ENCODE measurements at regions not wholly inside any gene's neighbourhood (a gene's known extent, or its start where the extent isn't known, plus 50 kb on each side); places are given as distances from the start of the nearest gene placed in this dataset.
"Not testable (repeated sequence)": the region's sequence is repeated elsewhere in the genome, so short reads cannot be mapped to it uniquely, and the experiment has no call there.

DNA sequence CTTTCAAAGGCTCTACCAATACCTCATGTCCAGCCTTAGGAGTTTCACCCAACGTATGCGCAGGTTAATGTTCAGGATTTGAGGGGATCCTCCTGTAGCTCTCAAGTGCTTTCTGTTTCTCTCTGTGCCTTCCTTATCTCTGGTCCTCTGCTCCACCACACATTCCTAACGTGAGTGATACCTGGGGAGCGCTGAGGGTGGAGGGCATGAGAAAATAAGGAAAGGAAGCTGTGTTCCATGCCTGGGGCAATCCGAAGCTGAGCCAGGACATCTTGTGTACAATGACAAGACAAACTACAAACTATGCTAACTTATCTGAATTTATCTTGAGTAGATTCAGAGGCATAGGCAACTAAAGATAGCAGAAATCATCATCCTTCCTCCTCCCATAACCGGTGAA is 136.4 kb downstream of the SST start:
- no peak for DNase-seq

DNA sequence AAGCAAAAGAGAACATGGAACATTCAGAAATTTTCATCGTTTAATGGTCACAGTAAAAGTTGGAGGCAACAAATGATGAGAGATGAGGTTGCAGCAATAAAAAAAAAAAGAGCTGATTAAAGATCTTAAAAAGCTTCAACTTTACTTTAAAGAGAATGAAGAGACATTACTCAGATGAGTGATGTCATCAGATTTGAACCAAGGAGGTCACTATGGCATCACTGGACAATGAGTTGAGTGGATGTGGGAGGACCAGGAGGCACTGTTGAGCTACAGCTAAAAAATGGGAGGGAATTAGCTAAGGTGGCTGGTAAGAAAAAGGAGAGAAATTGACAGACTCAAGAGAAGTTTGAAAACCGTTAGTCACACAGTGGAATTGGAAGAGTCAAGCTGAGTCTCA is 138.4 kb downstream of the SST start:
- DNase-seq, result no peak

DNA sequence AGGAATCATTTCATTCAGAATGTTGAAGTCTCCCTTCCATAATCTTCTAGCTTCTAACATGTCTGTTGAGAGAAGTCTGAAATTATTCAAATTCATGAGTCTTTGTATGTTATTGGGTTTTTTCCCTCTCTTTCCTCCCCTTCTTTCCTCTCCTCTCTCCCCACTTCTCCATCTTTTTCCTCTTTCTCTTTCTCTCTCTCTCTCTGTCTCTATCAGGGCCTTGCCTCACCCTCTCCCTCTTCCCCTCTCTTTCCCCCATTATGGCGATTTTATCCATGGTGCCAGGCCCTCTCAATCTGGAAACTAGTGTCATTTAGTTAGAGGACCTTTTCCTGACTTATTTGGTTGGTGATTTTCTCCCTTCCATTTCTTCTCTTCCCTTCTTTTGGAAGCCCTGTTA is 147.3 kb downstream of the SST start:
- DNase-seq, result no peak

DNA sequence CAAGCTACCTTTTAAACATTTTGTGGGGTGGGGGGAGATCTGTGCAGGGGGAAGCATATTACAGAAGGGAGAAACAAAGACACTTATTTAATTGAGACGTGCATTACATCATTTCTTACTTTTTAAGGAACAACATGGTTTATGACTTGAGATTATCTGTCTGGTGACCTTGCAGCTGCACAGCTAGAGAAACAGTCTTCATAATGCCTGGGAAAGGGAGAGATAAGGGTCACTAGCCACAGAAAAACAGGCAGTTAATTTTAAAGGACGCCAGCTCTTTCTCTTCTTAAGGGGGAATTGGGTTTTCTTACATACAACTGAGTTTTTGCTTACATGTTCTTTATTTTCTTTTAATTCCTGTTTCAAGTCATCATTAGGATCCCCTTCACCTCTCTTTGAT is 147.9 kb downstream of the SST start:
- no peak for DNase-seq

DNA sequence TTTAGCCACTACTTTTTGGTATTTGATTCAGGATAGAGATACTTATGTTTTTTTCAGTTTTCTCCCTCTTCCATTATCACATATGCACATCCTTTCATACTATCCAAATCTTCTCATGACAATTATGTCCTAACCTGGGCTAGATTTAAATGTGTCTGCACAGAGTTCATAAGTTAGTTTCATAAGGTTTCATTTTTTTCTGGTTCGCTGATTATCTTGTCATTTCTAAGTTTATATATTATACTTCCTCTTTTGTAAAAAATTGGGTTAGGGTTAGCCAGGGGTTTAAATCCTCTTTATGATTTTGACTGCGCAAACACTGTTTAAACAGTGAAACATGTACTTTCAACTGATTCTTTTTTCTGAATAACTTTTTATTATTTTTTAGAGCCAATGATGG is 148.6 kb downstream of the SST start:
- DNase-seq, result no peak

DNA sequence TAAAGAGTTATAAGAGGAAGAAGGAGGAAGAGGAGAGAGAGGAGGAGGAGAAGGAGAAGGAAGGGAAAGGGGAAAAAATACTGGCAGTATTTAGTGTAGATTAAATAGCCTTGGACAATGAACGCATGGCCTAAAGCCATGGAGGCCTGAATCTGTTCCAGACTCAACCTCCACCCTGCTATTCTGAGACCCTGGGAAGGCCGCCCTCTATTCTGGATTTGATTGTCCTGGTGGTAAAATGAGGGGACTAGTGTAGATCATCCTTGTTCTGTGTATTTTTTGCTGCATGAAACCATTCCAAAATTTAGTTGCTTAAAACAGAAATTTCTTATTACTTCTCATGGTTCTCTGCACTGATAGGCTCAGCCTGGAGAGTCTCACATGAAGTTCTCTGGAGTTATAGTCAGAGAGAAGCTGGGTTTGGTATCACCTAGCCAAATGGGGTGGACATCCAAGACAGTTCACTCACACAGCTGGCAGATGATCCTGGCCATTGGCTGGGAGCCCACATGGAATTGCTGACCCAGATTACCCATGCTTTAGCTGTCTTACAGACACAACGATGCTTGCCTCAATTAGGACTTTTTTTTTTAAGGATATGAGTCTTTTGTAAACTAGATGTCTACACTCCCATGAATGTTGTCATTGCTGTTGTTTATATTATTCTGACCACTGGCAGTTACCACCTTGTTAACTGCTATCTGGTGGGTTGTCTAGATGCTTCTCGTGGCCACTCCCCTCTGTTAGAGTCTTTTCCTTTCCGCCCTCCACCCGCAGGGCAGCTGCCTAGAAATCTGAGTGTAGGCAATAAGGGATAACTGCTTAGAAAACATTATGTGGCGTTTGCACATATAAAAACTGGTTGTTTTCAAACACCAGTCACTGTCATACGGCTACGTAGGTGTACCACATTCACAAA is 149.9 kb downstream of the SST start:
- DNase-seq, result no peak

DNA sequence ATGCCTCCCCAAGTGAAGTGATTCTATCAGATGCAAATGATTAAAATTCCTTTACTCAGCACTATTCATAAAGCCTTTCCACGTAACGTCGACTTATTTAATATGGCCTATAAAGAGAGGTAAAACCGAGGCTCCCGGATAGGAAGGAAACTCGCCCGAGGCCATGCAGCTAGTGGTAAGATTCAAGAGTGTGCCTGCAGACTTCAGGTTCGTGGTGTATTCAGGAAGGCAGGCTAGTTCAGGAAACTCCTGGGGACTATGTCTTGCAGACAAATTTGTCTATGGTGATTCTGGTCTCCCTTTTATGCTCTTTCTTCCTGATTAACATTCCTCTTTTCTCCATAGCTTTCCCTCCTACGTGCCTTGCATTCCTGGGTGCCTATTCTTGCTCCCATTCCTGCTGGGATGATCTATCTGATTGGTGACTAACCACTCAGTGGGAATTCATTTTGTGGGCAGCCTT is 150.7 kb downstream of the SST start:
- no peak for DNase-seq

DNA sequence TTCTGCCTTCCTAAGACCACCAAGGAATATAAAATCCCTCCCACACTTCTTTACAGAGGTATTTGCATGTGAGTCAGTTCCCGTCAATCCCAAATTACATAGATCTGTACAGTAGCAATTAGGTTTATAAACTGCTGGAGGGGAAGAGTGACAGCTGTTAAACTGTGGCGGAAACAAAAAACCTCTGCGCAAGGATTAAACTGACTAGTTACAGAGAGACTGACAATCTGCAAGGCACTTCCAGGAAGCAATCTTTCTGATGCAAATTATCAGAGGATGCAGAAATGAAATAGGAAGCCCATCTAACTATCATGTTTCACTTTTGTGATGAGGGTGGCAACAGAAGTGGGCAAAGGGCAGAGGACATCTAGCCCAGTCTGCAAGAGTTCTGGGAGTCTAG is 150.4 kb downstream of the RTP4 start:
- no peak for DNase-seq

DNA sequence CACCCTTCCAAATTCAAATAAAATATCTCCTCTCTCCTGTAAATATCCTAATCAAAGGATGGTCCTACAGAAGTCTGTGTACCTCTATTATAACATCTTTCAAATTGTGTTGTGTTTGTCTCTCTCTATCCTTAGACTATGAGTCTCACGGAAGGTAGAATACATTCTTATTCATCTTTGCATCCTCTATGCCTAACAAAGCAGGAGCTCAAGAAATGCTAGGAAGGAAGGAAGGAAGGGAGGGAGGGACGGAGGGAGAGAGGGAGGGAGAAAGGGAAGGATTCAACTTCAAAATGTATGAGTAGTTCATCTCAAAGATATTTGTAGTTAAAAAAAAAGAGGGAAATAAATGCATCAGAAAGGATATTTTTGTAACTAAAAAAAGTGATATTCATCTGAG is 150.0 kb downstream of the RTP4 start:
- no peak for DNase-seq

DNA sequence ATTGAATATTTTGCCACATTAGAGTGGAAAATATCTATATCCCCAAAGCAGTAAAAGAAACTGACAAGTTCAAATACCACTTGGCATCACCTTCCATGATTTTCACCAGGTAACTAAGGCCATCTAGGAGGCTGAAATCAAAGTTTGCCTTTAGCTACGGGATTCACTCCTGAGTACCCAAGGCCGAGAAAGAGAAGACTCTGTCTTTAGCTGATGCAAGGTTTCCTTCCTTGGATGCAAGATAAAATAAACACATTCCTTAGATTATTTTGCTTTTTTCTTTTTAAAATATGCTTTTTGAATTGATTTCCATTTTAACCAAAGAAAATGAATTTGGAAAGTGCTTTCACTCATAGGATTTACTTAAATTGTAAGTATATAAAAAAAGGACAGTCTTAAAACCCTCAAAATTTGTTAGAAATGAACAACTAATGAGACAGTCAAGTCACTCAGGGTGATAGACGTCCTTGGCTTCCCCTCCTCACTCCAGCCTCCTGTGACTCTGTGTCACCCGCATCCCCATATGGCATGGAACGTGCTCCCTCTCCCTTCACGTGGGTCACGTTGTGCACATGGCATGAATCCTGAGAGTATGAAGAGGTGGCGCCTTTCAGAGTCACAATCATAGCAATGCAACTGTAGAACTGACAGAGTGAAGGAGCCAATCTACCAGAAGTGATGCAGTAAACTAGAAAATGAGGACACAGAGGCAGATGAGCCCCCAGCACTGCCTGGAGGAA is 148.4 kb downstream of the RTP4 start:
- no peak for DNase-seq

DNA sequence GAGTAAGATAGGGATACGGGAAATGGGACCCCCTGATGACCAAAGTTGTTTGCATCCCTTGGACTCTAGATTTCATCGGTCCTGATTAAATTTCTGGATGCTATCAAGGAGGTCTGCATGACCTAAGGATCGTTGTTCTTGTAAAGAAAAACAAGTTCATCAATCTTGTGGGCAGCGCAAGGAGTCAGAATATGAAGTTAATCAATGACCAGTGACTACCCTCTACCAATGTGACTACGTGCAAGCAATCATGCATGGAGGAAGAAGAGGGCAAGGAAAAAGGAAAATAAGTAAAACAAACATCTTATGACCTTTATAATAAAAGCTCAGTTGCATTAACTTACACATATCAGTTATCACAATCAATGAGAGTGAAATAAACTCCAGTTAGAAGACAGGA is 139.7 kb downstream of the RTP4 start:
- DNase-seq, result no peak

DNA sequence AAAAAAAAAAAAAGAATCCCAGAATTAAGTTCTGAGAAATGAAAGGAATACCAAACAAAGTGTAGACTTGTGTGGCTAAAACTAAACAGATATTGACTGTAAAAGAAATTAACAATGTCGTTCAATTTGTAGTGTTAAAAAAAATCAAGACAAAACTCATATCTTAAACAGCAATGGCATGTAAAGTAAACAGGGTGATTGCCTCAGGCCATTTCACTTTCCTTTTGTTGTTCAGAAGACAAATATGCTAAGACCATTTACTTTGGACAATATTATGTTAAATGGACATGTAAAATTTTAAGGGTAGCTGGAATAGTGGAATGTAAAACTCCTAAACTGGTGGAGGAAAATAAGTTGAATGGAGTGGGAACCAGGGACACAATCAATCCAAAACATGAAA is 139.1 kb downstream of the RTP4 start:
- no peak for DNase-seq

DNA sequence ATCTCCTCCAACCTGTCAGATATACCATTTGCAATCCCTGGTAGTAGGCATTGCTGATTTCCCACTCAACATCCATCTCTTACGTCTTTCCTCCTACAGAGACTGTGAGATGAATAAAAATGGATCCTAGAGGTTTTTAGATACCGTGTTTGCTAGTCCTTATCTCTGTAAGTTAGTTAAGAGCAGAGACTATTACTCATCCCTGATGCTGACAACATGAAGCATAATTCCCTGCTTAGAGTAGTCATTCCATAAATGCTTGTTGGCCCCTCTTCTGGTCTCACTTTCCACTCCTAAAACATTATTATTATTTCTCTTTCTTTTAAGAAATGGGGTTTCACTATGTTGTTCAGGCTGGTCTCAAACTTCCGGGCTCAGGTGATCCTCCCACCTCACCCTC is 136.2 kb downstream of the RTP4 start:
- DNase-seq, result no peak

DNA sequence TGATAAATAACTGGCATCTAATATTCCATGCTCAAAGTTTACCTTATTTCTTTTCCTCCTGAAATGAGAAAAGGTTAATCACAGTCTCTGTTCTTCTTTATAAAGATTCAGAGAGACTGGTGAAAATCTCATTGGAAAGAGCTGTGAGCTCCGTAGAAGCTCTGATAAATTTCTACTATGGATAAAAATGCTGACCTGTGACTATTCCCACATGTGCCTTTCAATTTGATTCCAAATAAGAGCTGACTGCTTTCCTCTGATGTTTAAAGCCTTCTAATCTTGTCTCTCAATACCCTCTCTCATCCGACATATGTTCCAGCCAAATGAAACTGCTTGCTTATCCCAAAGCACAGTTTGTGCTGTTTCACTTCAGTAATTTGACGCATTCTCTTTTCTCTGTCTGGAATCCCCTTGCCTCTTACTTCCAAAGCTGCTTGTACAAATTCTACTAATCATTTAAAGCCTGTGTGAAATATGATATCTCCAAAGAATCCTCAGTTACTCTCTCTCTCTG is 130.1 kb downstream of the RTP4 start:
- no peak for DNase-seq

DNA sequence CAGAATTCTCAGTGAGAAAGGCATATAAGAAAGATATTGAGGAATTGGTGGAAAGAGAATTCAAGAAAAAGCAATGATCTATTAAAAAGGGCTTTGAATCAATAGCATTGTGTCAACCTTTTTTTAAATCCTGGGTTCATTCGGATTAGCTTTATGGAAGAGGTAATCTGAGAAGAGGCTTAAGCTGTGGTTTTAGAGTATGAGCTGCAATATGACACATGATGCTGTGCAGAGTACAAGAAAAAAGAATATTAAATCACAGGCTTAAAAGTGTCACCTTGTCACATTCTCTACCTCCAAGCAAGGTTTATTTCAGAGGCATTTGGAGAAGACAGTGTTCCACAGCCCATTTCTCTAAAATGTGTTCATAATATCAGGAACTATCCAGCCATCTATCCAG is 128.9 kb downstream of the RTP4 start:
- DNase-seq, result no peak

DNA sequence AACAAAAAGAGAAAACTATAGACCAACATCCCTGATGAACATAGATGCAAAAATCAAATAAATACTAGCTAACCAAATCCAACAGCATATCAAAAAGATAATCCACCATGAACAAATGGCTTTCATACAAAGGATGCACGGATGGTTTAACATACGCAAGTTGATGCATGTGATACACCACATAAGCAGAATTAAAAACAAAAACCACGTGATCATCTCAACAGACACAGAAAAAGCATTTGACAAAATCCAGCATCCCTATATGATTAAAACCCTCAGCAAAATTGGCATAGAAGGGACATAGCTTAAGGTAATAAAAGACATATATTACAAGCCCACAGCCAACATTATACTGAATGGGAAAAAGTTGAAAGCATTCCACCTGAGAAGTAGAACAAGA is 125.9 kb downstream of the RTP4 start:
- not testable (repeated sequence) for DNase-seq

DNA sequence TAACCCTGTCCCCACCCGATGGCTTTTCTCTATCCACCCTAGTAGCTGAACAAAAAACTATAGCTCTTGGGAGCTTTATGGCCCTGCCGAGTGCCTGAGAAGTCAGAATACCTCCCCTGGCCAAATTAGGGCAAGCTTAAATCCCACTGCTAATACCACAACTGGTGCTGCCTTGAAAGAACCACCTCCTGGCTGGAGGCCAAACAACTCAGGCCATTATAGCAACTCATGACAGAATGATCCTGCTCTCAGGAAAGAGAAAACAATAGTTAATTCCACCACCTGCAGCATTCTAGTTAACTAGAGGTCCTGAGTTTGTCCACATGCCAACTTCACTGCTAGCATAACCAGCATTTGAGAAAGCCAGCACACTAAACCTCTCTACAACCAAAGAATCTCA is 123.2 kb downstream of the RTP4 start:
- peak; percentile 26 for DNase-seq

DNA sequence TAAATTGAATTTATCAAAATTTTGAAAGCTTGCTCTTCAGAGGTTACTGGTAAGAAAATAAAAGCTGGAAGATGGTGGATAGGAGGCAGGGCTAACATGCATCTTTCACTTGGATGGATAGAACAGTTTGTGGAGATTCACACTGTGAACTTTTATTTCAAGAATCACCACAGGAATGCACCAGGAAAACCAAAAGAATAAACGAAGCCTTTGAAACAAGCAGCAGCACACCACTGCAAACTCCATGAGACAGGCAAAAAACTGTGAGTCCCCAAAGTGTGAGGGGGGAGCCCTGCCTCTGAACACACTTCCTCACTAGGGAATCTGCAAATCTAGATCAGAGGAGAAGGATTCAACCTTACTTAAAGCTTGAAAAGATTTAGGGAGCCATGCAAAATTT is 122.2 kb downstream of the RTP4 start:
- no peak for DNase-seq

DNA sequence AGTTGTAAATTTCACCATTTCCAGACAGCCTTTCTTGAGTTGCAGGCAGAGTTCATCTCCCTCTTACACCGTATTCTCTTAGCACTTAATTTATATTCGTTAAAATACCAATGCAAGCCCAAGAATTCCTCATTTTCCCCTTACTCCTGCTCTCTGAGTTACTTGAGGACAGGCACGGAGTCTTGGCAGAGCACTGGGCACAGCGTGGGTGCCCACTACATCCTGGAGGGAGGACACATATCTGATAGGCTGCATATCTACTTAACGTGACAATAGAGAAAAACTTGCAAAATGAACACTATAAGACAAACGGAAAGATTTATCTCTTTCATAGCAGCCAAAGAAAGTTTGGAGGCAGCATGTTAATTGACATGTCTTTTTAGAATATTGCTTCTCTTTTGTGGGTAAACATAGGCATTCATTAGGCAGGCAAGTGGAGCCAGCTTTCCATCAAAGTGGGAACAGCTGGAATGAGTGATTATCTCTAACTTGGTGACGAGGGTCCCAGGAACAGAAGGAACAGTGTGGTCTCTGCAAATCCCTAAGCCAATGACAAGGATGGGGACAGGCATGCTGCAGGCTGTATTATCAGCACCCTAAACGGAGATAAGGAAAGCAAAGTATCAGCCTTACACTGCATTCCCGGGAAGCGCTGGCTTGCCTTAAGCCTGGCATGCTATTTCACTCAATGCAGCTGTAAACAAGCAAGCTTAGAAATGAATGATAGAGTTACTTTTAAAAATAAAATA is 116.5 kb downstream of the RTP4 start:
- no peak for DNase-seq

DNA sequence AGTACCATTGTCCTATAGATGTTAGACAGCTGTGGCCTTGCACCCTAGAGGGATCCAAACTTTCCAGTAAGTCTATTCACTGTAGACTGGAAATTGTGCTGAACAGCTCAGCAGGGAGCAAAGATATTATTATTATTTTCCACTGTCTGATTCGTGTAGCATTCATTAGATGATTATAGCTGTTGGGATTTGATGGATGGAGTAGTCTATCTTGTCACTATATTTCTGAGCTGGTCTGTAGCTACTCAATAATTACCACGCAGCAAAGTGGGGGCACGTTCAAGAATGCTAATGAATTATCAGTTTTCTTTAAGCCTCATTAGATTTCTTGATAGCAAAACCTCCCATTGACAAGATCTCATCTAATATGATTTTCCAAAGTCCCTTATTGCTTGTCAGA is 113.2 kb downstream of the RTP4 start:
- no peak for DNase-seq

DNA sequence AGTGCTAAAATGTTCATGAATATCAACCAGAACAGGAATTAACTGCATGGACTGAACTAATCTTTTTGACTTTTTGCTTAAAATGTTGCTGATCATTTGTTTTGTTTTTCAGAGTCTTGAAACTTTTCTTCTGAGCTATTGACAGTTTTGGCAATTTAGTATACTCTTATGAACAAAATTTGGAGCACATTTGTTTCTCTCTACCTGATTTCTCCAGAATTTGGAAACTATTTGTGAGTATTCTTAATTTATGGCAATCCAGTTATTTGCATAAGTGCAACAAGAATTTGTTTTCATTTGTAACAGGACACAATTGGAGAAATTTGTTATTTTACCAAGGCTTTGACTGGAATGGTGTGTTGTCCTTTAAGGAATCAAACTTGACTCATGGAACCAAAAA is 107.4 kb downstream of the RTP4 start:
- not testable (repeated sequence) for DNase-seq

DNA sequence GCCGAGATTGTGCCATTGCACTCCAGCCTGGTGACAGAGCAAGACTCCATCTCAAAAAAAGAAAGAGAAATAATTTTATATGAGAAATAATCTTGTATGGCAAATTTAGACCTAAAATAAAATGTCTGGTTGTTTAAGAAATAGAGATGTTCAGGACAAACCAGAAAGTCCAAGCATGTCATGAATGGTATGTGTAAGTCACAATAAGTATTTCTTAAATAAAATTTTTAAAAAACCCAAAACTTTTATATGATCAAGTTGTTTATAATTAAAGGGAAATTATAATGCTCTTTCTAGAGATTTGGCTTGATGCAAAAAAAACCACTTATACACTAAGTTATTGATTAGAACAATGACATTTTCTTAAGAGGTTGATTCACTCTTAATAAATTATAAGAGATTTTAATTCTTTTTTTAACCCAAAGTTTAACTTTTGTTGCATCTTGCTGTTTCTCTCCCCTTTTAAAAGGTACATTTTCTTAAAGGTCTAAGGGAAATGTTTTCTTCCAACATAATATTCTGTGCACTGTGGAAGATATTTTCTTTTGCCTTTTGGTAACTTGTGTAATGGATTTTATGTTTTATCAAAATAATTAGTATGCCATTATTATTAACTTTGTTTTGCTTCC is 105.7 kb downstream of the RTP4 start:
- DNase-seq, result no peak

DNA sequence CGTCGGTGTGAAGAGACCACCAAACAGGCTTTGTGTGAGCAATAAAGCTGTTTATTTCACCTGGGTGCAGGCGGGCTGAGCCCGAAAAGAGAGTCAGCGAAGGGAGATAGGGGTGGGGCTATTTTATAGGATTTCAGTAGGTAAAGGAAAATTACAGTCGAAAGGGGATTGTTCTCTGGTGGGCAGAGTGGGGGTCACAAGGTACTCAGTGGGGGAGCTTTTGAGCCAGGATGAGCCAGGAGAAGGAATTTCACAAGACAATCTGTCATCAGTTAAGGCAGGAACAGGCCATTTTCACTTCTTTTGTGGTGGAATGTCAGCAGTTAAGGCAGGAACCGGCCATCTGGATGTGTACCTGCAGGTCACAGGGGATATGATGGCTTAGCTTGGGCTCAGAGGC is 98.1 kb downstream of the RTP4 start:
- DNase-seq, result not testable (repeated sequence)

Measured in dermis blood vessel endothelial cell (primary cell).